GM12873 (cell line): ENCODE measurements at regions not wholly inside any gene's neighbourhood (a gene's known extent, or its start where the extent isn't known, plus 50 kb on each side); places are given as distances from the start of the nearest gene placed in this dataset.

Experiments
- CTCF ChIP-seq: IDR thresholded peaks from 2 replicates; pipeline ENCODE4 v1.5.1; 2012; ENCODE audit warnings: low read depth, mild to moderate bottlenecking, moderate library complexity, low read length, control low read depth; ENCODE audit not compliant: insufficient read depth; ENCODE audit errors: missing control alignments

GRCh38 chr6:71198908-71199307, 89.7 kb upstream of the OGFRL1 start:
- no peak for TF ChIP-seq CTCF

- no peak for TF ChIP-seq CTCF
Observed at GRCh38 chr6:71199736-71200135, 88.9 kb upstream of the OGFRL1 start.

- no peak for TF ChIP-seq CTCF
Observed at GRCh38 chr6:71203206-71203605, 85.4 kb upstream of the OGFRL1 start.

- no peak for TF ChIP-seq CTCF
Observed at GRCh38 chr6:71204741-71205140, 83.9 kb upstream of the OGFRL1 start.

- no peak for TF ChIP-seq CTCF
Observed at GRCh38 chr6:71205336-71205956, 83.2 kb upstream of the OGFRL1 start.

- TF ChIP-seq CTCF: no peak
Observed at GRCh38 chr6:71206089-71206488, 82.5 kb upstream of the OGFRL1 start.

- no peak for TF ChIP-seq CTCF
Observed at GRCh38 chr6:71209206-71209605, 79.4 kb upstream of the OGFRL1 start.
